Astrocyte of the spinal cord (primary cell): ENCODE measurements at regions not wholly inside any gene's neighbourhood (a gene's known extent, or its start where the extent isn't known, plus 50 kb on each side); places are given as distances from the start of the nearest gene placed in this dataset.
A peak's percentile ranks its signal among the peaks of the same experiment; 100 is the strongest.

Experiments used
- DNase-seq: peaks from one replicate; pipeline ENCODE4 v3.0.0; 2011; ENCODE audit warnings: low read depth, low spot score
- H3K4me3 ChIP-seq: 2 replicates; pipeline ENCODE4 v1.5.1; 2011; ENCODE audit warnings: low read depth, mild to moderate bottlenecking, low read length, moderate library complexity
- CTCF ChIP-seq: IDR thresholded peaks from 2 replicates; pipeline ENCODE4 v1.5.1; 2012; ENCODE audit warnings: low read depth, mild to moderate bottlenecking, low read length, inconsistent platforms
- in situ Hi-C: cut with HindIII; loops from 2 replicates; pipeline ENCODE4 v1.10.0; 2017; ENCODE audit warnings: low sequenced_read_pairs

GRCh38 chr13:23020246-23020843 lies 160.4 kb upstream of the SGCG start:
- H3K4me3 ChIP-seq = no peak overlapping the region
- TF ChIP-seq CTCF = peak; percentile 82
- peak; percentile 61 for DNase-seq
- in situ Hi-C loops = no loop called here

GRCh38 chr13:23021906-23022305 lies 158.9 kb upstream of the SGCG start:
- DNase-seq = no peak
- no peak overlapping the region for H3K4me3 ChIP-seq
- no peak for TF ChIP-seq CTCF
- in situ Hi-C loops = no loop called here

GRCh38 chr13:23022704-23023103 lies 158.1 kb upstream of the SGCG start:
- in situ Hi-C loops = no loop called here
- TF ChIP-seq CTCF = no peak
- no peak overlapping the region for H3K4me3 ChIP-seq
- no peak for DNase-seq

GRCh38 chr13:23025864-23026608 lies 154.7 kb upstream of the SGCG start:
- DNase-seq = no peak
- no peak for TF ChIP-seq CTCF
- no peak overlapping the region for H3K4me3 ChIP-seq
- in situ Hi-C loops = no loop called here

GRCh38 chr13:23039266-23039935 lies 141.4 kb upstream of the SGCG start:
- TF ChIP-seq CTCF = no peak

GRCh38 chr13:23042181-23042580 lies 138.6 kb upstream of the SGCG start:
- H3K4me3 ChIP-seq = no peak overlapping the region
- DNase-seq = no peak
- TF ChIP-seq CTCF = no peak
- in situ Hi-C loops = no loop called here

More at GRCh38 chr13:23039266-23039935, 141.4 kb upstream of the SGCG start:
- H3K4me3 ChIP-seq = no peak overlapping the region
- in situ Hi-C loops = no loop called here
- no peak for DNase-seq
